Esophagus muscularis mucosa (tissue), 4 donors: ENCODE measurements at regions not wholly inside any gene's neighbourhood (a gene's known extent, or its start where the extent isn't known, plus 50 kb on each side); places are given as distances from the start of the nearest gene placed in this dataset.

Experiments
- DNase-seq: peaks from one replicate; pipeline ENCODE4 v3.0.0-alpha.2; 2017; ENCODE audit errors: extremely low spot score
- H3K27ac ChIP-seq, 4 donors: fragments of 200-600 bp; sonication (generic); replicated peaks in 1 of 4; 1 replicate in 3 of 4; 2 replicates in 1 of 4; pipeline ENCODE4 v1.5.1; 2016 to 2019; ENCODE audit warnings: mild to moderate bottlenecking in 1 of 4
- H3K27me3 ChIP-seq, 4 donors: fragments of 200-600 bp; sonication (generic); one replicate each; pipeline versions ENCODE4 v1.5.1 to v1.6.0; 2016 to 2019
- H3K36me3 ChIP-seq, 4 donors: fragments of 200-600 bp; sonication (generic); one replicate each; pipeline ENCODE4 v1.5.1; 2016 to 2019
- H3K4me1 ChIP-seq, 4 donors: fragments of 200-600 bp; sonication (generic); one replicate each; pipeline ENCODE4 v1.5.1; 2016 to 2019
- H3K4me3 ChIP-seq, 4 donors: fragments of 200-600 bp; sonication (generic); 1 replicate in 2 of 4; 2 replicates in 2 of 4; pipeline ENCODE4 v1.5.1; 2016 to 2019; ENCODE audit warnings: mild to moderate bottlenecking in 4 of 4, moderate library complexity in 1 of 4
- H3K9me3 ChIP-seq, 4 donors: fragments of 200-600 bp; sonication (generic); 1 replicate in 3 of 4; 2 replicates in 1 of 4; pipeline ENCODE4 v1.5.1; 2016 to 2019
- CTCF ChIP-seq, 3 experiments: fragments of 200-600 bp in 2 of 3; fragments of 450-650 bp in 1 of 3; sonication (generic) in 2 of 3; IDR thresholded peaks; one replicate each; pipeline ENCODE4 v1.5.1; 2017 to 2019; ENCODE audit warnings: antibody characterized with exemption in 3 of 3, mild to moderate bottlenecking in 2 of 3, moderate library complexity in 1 of 3
- EP300 ChIP-seq: sonication (generic); formaldehyde crosslinking; IDR thresholded peaks from one replicate; pipeline ENCODE4 v1.6.1; 2017; ENCODE audit warnings: antibody characterized with exemption
- POLR2A ChIP-seq: fragments of 450-650 bp; IDR thresholded peaks from one replicate; pipeline ENCODE4 v1.6.1; 2017; ENCODE audit warnings: antibody characterized with exemption, moderate library complexity, mild to moderate bottlenecking, low read depth
- POLR2AphosphoS5 ChIP-seq, 2 donors: sonication (generic); formaldehyde crosslinking; IDR thresholded peaks; one replicate each; pipeline ENCODE4 v1.6.1; 2017; ENCODE audit warnings: antibody characterized with exemption in 2 of 2
- WGBS: methylation state at CpG from one replicate; pipeline ENCODE4 v1.1.5; 2018; 5-methylcytosine and 5-hydroxymethylcytosine counted together
- intact Hi-C: fragments of 100-400 bp; cut with DNase I; formaldehyde crosslinking; loops from one replicate; pipeline ENCODE4 v1.15.1; 2023

- Histone ChIP-seq H3K9me3 (no peaks in the 10 kb centered on the region), H3K27me3 (no peaks in the 10 kb centered on the region), H3K4me1 (peaks cover 0 to 17% (median 9%) of the 10 kb centered on the region in 4 donors), H3K36me3 (no peaks in the 10 kb centered on the region), H3K4me3 (no peak overlapping the region), H3K27ac (no peak overlapping the region)
- no peak for TF ChIP-seq POLR2A
- TF ChIP-seq EP300 = no peak
- no peak for TF ChIP-seq POLR2AphosphoS5 (IDR thresholded peaks at IDR 0.05)
- no peak for TF ChIP-seq CTCF (IDR thresholded peaks at IDR 0.05)
- DNase-seq = no peak
- intact Hi-C loops = no loop called here
Observed at GRCh38 chr12:82121545-82121944, 236.6 kb downstream of the CCDC59 start.

GRCh38 chr12:82120901-82121300 is 237.3 kb downstream of the CCDC59 start:
- H3K4me3 ChIP-seq = no peak overlapping the region
- H3K27me3 ChIP-seq = no peaks in the 10 kb centered on the region
- DNase-seq = no peak
- H3K9me3 ChIP-seq = no peaks in the 10 kb centered on the region
- H3K27ac ChIP-seq = no peak overlapping the region
- WGBS = 100% methylated on average over 2 of the region's 4 CpGs
- no peaks in the 10 kb centered on the region for H3K36me3 ChIP-seq
- intact Hi-C loops = no loop called here
- no peak for TF ChIP-seq POLR2A
- no peak for TF ChIP-seq CTCF (IDR thresholded peaks at IDR 0.05)
- TF ChIP-seq EP300 = no peak
- TF ChIP-seq POLR2AphosphoS5 (IDR thresholded peaks at IDR 0.05) = no peak
- H3K4me1 ChIP-seq = peaks cover 0 to 17% (median 9%) of the 10 kb centered on the region in 4 donors

- intact Hi-C loops = no loop called here
- no peak for TF ChIP-seq CTCF (IDR thresholded peaks at IDR 0.05)
- TF ChIP-seq EP300 = no peak
- no peak for TF ChIP-seq POLR2AphosphoS5 (IDR thresholded peaks at IDR 0.05)
- TF ChIP-seq POLR2A = no peak
- 94% methylated on average over 1 of the region's 1 CpG for WGBS
- Histone ChIP-seq H3K27me3 (no peaks in the 10 kb centered on the region), H3K27ac (no peak overlapping the region), H3K9me3 (no peaks in the 10 kb centered on the region), H3K4me1 (peaks cover 0 to 7% (median 0%) of the 10 kb centered on the region in 4 donors), H3K4me3 (no peak overlapping the region), H3K36me3 (no peaks in the 10 kb centered on the region)
- DNase-seq = no peak
Observed at GRCh38 chr12:82109243-82109642, 248.9 kb downstream of the CCDC59 start.

- H3K4me3 ChIP-seq = no peak overlapping the region
- H3K9me3 ChIP-seq = no peaks in the 10 kb centered on the region
- no peaks in the 10 kb centered on the region for H3K27me3 ChIP-seq
- H3K4me1 ChIP-seq = peaks cover 0 to 7% (median 0%) of the 10 kb centered on the region in 4 donors
- intact Hi-C loops = no loop called here
- TF ChIP-seq CTCF (IDR thresholded peaks at IDR 0.05) (no peak), POLR2AphosphoS5 (IDR thresholded peaks at IDR 0.05) (no peak), EP300 (no peak), POLR2A (no peak)
- H3K27ac ChIP-seq = no peak overlapping the region
- DNase-seq = no peak
- WGBS = 77% methylated on average over 1 of the region's 1 CpG
- H3K36me3 ChIP-seq = no peaks in the 10 kb centered on the region
Observed at GRCh38 chr12:82108615-82109014, 249.6 kb downstream of the CCDC59 start.

GRCh38 chr12:82099216-82099615 is 259.0 kb downstream of the CCDC59 start:
- no peaks in the 10 kb centered on the region for H3K36me3 ChIP-seq
- no peak overlapping the region for H3K4me3 ChIP-seq
- peaks cover 0 to 8% (median 0%) of the 10 kb centered on the region in 4 donors for H3K9me3 ChIP-seq
- no peaks in the 10 kb centered on the region for H3K27me3 ChIP-seq
- H3K27ac ChIP-seq = no peak overlapping the region
- no peaks in the 10 kb centered on the region for H3K4me1 ChIP-seq
- no peak for TF ChIP-seq POLR2AphosphoS5 (IDR thresholded peaks at IDR 0.05)
- no peak for TF ChIP-seq CTCF (IDR thresholded peaks at IDR 0.05)
- TF ChIP-seq POLR2A = no peak
- TF ChIP-seq EP300 = no peak
- intact Hi-C loops = no loop called here
- DNase-seq = no peak
